Prostate gland (tissue), 2 donors: ENCODE measurements at regions not wholly inside any gene's neighbourhood (a gene's known extent, or its start where the extent isn't known, plus 50 kb on each side); places are given as distances from the start of the nearest gene placed in this dataset.

ENCODE experiments used
- POLR2A ChIP-seq: fragments of 450-650 bp; IDR thresholded peaks from one replicate; pipeline ENCODE4 v1.6.1; 2016; ENCODE audit warnings: antibody characterized with exemption, mild to moderate bottlenecking
- POLR2AphosphoS5 ChIP-seq: sonication (generic); formaldehyde crosslinking; IDR thresholded peaks from one replicate; pipeline ENCODE4 v1.6.1; 2017; ENCODE audit warnings: antibody characterized with exemption
- TF ChIP-seq, protein P1 (sequence below), 4 experiments: fragments of 200-600 bp in 2 of 4; fragments of 450-650 bp in 2 of 4; sonication (generic) in 2 of 4; IDR thresholded peaks; 1 replicate in 3 of 4; 2 replicates in 1 of 4; pipeline ENCODE4 v1.5.1; 2016 to 2019; ENCODE audit warnings: antibody characterized with exemption in 4 of 4, mild to moderate bottlenecking in 2 of 4, moderate library complexity in 2 of 4

DNA sequence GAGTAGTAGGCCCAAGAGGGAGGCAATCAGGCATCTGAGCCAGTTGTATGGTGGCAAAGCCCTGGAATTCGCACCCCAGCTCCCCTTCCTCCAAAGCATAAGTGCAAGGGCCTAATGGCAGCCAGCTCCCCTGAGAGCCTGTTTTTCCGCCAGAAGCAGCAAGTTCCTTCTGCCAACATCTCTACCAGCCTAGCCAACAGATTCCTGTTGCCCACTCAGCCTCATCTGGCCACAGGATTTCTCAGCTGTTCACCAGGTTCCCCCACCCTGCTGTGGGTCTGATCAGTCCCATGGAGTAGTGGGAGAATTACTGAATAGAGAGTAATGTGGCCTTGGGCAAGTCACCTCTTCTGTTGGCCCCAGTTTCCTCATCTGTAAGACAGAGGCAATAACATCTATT lies 186.2 kb upstream of the PDE1C start:
- TF ChIP-seq POLR2A (no peak), POLR2AphosphoS5 (no peak)
- TF ChIP-seq, protein P1, sequence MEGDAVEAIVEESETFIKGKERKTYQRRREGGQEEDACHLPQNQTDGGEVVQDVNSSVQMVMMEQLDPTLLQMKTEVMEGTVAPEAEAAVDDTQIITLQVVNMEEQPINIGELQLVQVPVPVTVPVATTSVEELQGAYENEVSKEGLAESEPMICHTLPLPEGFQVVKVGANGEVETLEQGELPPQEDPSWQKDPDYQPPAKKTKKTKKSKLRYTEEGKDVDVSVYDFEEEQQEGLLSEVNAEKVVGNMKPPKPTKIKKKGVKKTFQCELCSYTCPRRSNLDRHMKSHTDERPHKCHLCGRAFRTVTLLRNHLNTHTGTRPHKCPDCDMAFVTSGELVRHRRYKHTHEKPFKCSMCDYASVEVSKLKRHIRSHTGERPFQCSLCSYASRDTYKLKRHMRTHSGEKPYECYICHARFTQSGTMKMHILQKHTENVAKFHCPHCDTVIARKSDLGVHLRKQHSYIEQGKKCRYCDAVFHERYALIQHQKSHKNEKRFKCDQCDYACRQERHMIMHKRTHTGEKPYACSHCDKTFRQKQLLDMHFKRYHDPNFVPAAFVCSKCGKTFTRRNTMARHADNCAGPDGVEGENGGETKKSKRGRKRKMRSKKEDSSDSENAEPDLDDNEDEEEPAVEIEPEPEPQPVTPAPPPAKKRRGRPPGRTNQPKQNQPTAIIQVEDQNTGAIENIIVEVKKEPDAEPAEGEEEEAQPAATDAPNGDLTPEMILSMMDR (IDR thresholded peaks at IDR 0.05): no peak
